AG04449 (cell line): ENCODE measurements at regions not wholly inside any gene's neighbourhood (a gene's known extent, or its start where the extent isn't known, plus 50 kb on each side); places are given as distances from the start of the nearest gene placed in this dataset.

ENCODE experiments used
- CTCF ChIA-PET: fragments of 350-600 bp; formaldehyde crosslinking; extraction: SDS; loops from one replicate; lab custom pipeline; 2021; ENCODE audit warnings: antibody characterized with exemption; lab: Yijun Ruan, JAX
- POLR2A ChIA-PET: fragments of 400-600, 350-600 bp; formaldehyde crosslinking; extraction: SDS; loops from one replicate; lab custom pipeline; 2020; ENCODE audit warnings: antibody characterized with exemption, inconsistent platforms; lab: Yijun Ruan, JAX
- DNase-seq: peaks from one replicate; pipeline ENCODE4 v3.0.0-alpha.2; 2010; ENCODE audit warnings: low read depth, low spot score
- H3K4me3 ChIP-seq: 2 replicates; pipeline ENCODE4 v1.5.1; 2011; ENCODE audit warnings: low read depth, mild to moderate bottlenecking, control low read depth, low read length
- TF ChIP-seq, protein P1 (sequence below): IDR thresholded peaks from one replicate; pipeline ENCODE4 v1.5.1; 2011; ENCODE audit warnings: mild to moderate bottlenecking, moderate library complexity, low read length, control low read depth, inconsistent platforms; ENCODE audit not compliant: insufficient read depth; ENCODE audit errors: missing control alignments

DNA sequence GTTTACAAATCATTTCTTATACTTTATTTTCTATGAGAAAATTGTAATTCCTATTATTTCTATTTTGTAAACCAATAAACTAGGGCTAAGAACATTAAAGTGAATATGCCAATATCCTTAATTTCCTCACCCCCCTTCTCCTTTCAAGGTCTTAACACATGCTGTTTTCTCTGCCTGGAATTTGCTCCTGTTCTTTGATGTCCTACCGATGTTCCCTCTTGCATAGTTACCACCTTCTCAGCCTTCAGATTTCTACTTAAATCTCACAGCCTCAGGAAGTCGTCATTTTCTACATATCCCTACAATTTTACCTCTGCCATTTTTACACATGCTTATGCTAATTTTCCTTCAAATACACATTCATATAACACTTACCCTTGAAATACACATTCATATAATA lies 890.9 kb upstream of the CDH8 start:
- DNase-seq: no peak
- ChIA-PET CTCF (no interaction called here), POLR2A (no interaction called here)
- no peak overlapping the region for H3K4me3 ChIP-seq
- TF ChIP-seq, protein P1, sequence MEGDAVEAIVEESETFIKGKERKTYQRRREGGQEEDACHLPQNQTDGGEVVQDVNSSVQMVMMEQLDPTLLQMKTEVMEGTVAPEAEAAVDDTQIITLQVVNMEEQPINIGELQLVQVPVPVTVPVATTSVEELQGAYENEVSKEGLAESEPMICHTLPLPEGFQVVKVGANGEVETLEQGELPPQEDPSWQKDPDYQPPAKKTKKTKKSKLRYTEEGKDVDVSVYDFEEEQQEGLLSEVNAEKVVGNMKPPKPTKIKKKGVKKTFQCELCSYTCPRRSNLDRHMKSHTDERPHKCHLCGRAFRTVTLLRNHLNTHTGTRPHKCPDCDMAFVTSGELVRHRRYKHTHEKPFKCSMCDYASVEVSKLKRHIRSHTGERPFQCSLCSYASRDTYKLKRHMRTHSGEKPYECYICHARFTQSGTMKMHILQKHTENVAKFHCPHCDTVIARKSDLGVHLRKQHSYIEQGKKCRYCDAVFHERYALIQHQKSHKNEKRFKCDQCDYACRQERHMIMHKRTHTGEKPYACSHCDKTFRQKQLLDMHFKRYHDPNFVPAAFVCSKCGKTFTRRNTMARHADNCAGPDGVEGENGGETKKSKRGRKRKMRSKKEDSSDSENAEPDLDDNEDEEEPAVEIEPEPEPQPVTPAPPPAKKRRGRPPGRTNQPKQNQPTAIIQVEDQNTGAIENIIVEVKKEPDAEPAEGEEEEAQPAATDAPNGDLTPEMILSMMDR: no peak

DNA sequence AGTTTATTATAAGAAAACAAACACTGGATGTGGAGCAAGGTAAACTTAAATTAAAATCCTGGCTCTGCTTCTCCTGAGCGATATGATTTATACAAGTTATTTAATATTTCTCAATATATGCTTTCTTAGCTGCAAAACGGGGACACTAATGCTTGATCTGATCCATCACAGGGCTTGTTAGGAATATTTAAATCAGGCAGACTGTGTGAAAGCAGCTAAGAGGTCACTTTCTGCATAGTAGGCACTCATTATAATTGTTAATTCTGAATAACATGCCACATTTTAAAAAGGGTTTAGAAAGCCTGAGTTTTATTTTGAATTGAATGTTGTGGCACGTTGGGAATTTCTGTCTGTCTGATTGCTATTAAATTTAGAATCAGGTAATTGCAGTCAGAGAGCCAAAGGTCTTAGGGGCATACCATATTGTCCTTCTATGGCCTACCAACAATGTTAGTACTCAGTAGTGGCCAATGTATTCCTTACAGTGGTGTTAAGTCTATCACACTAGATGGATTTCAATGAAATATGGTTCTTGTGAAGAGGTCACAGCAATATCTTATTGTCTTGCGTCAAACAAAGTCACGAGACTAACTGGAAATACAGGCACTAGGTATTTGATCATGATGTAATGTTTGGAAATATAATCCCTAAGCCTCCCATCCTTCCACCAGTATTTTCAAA lies 890.0 kb upstream of the CDH8 start:
- DNase-seq: no peak
- ChIA-PET POLR2A (no interaction called here), CTCF (no interaction called here)
- H3K4me3 ChIP-seq: no peak overlapping the region
- TF ChIP-seq, protein P1: no peak

DNA sequence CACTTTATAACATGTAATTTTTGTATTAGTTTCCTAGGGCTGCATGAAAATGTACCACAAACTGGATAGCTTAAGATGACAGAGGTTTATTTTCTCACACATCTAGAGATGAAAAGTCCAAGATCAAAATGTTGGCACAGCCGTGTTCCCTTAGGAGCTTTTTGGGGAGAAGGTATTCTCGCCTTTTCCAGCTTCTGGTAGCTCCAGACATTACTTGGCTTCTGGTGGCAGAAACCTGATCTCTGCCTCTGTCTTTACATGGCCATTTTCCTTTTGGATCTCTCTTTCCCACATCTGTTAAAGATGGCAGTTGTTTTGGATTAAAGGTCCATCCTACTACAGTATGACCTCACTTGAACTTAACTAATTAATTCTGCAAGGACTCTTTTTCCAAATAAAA lies 885.7 kb upstream of the CDH8 start:
- ChIA-PET POLR2A (no interaction called here), CTCF (no interaction called here)
- no peak overlapping the region for H3K4me3 ChIP-seq
- TF ChIP-seq, protein P1: no peak
- no peak for DNase-seq

DNA sequence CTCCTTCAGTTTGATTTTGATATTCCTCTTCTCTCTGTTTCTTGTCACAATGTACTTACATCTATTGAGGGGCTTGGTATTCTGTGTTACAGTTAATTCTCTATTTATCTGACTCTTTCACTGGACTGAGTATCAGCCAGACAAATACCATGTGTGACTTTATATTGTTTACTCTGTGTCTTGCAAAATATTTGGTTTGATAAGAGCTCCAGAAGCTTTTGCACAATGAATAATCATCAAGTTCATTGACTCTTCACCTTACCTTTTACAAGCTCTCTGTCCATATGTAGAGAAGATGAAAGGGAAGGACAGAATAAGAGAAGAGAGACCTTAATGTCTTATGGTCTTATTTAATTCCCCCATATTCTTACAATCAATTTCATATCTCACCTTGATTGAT lies 877.7 kb upstream of the CDH8 start:
- TF ChIP-seq, protein P1: no peak
- H3K4me3 ChIP-seq: no peak overlapping the region
- no peak for DNase-seq
- POLR2A ChIA-PET: no interaction called here
- CTCF ChIA-PET: no interaction called here

DNA sequence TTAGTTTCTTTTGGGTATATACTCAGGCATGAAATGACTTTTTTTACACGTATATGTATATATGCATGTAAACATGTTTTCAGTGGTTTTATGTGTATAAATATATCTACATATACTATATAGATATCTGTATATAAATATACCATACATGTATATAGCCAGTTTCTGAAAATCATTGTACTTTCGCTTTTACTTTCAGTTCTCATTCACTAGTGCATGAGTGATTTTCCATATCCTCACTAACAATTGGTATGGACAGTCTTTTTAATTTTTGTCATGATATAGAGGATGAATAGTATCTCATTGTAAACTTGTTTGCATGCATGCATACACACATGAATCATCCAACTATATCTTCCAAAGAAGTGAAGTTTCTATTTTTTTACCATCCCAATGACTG lies 877.1 kb upstream of the CDH8 start:
- no peak for DNase-seq
- no peak overlapping the region for H3K4me3 ChIP-seq
- TF ChIP-seq, protein P1: no peak
- ChIA-PET CTCF (no interaction called here), POLR2A (no interaction called here)

DNA sequence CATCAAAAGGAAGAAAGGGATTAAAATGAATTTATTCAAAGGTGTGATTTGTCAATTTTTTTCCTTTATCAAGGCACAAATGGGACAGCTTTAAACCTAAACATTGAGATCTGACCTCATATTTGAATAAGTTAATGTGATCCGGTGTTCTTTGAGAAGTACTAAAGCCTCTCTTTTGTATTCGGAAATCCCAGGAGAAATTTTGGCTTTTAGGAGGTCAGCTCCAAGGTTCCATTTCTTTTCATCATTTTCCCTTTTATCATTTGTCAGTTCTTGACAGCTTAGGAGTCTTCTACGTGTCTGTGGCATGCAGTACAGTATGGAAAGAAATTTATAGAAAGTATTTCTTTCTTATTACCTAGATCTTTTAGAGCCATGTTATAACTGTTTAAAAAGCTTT lies 873.4 kb upstream of the CDH8 start:
- CTCF ChIA-PET: no interaction called here
- no peak overlapping the region for H3K4me3 ChIP-seq
- TF ChIP-seq, protein P1: no peak
- POLR2A ChIA-PET: no interaction called here
- DNase-seq: no peak
